Activated naive CD4-positive, alpha-beta T cell treated with anti-CD3 and anti-CD28 coated beads, Interleukin-2, amount 50 U/mL, for 16 hours (primary cell): ENCODE measurements at regions not wholly inside any gene's neighbourhood (a gene's known extent, or its start where the extent isn't known, plus 50 kb on each side); places are given as distances from the start of the nearest gene placed in this dataset.
"Not testable (repeated sequence)": the region's sequence is repeated elsewhere in the genome, so short reads cannot be mapped to it uniquely, and the experiment has no call there.

Experiments used
- DNase-seq: peaks from one replicate; pipeline ENCODE4 v3.0.0-alpha.2; 2020

DNA sequence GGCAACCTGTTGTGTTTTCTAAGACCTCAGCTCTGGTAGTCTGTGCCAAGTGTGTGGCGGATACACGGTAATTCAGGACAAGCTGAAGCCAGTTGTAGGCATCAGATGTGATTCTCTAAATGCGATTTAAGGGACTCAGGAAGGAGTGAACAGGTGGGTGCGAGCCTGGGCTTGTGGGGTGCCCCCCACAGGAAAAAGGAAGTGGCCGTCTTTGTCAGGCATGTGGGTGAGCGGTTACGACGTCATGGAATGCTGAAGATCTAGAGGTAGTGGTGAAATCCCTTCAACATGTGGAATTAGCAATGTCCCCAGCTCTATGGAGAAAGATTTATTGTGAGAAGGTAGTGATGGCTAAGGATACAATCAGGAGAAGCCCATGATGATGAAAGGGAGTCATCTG, 95.1 kb upstream of the EXOC2 start:
- no peak for DNase-seq

DNA sequence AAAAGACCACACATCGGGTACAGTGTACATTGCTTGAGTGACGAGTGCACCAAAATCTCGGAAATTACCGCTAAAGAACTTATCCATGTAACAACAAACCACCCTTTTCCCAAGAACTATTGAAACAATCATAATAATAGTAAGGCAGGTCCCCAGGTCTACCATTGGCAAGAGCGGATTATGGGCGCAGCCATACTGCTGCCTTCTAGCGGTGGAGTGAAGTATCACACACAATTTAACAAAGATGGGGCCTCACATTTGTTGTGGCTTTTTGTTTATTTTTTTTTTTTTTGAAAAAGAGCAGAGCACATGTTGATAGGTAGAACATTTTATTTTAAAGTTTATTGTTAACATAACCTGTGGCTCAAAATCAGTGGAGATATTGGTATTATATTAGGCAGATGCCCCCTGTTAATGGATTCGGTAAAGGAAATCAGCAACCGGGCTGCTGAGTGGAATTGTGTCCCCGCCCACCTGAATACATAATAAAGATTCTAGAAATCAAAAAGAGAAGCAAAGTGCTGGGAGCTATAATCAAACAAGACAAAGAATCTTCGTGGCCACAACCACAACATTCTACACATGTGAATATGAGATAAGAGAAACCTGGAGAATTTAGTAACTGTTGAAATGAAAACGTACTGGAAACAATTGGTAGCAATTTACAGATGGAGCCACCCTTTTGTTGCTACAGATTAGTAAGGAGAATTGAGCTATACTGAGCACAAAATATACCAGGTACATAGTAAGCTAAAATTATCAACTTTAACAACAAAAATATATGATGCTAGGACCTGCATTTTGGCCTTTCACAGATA, 94.2 kb upstream of the EXOC2 start:
- no peak for DNase-seq

DNA sequence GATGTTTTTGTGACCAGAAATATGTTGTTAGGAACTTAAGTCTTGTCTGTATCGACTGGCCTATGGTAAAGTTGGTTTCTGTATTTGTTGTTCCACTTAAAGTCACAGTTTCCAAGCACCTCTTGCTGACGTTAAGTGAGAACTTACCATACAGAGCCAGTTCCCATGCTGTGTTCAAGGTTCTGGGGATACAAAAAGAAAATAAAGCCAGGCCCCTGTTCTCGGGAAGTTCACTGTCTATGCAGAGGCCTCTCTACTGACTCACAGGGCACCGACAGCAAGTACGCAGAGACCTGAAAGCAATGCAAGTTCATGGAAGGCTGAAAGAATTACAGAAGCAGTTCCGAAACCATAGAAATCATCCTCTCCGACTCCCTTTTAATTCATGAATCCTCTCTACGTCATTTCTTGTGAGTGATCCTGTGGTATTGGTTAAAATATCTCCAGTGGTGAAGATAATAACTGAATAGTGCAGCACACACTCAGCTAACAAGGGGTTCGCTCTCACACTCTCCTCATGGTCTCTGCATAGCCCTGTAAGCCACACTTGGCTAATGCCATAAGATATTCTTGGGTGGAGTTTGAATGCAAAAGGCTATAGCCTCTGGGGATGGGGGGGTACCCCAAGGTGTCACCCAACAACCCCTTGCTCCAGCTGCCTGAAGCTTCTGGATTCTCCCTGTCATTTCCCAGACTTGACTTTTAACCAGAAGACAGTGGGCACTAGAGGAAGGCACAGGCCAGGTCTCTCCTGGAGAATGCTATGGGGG, 91.2 kb upstream of the EXOC2 start:
- no peak for DNase-seq

DNA sequence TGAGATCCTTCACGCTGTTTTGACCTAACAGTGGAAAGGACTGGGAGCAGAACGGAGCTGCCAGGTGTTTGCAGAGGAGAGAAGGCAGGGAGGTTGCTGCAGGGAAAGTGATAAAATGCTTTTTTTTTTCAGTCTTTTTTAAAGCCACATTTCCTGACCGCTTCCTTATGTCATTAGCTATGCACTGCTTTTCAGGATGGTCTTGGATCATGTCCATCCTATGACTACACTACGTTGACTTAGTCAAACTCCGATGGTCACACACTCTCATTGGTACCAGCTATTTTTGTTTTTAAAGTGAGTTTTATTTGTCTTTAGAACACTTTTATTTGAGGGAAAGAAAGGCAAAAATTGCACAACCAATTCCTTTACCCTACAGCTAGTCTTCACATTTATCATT, 89.2 kb upstream of the EXOC2 start:
- DNase-seq: no peak

DNA sequence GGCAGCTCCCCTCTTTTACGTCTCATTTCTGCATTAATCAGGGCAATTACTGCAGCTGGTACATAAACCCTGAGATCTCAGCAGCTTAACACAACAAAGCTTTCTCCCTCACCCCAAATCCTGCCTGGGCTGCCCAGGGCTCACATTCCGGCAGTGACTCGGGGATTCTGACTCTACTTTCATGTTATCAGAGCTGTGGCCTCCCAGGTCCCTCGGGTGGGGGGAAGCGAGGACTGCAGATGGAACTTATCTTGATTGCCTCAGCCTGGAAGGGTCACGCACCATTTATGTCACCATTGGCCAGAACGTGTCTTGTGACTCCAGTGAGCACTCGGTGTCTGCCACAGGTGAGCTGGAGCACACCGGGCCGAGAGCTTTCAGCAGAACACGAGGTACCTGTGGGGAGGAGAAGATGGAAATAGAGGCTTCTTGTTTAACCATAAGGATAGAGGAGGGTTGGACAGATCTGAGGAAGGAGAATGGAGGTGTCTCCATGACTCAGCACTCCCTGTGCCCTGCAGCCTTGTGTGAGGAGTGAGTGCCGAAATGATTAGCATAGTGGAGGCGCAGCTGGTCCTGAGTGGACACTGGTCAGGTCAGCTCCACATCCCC, 88.5 kb upstream of the EXOC2 start:
- no peak for DNase-seq

DNA sequence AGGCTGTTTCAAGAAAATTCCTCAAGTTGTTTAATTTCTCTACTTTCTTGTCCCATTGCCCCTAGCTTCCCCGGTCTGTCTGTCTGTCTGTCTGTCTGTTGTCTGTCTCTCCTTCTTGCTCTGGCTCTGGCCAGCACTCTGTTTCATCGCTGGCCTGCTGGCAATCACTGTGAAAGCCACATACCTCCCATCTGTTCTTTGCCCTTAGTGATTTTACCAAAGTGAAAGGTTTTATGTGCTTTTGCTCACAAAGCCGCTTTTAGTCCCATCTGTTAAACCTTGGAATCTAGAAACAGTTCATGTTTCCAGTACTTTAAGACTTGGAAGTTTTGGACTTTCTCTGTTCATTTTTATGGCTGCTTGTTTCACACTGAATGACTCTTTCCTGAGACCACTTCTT, 87.8 kb upstream of the EXOC2 start:
- no peak for DNase-seq

DNA sequence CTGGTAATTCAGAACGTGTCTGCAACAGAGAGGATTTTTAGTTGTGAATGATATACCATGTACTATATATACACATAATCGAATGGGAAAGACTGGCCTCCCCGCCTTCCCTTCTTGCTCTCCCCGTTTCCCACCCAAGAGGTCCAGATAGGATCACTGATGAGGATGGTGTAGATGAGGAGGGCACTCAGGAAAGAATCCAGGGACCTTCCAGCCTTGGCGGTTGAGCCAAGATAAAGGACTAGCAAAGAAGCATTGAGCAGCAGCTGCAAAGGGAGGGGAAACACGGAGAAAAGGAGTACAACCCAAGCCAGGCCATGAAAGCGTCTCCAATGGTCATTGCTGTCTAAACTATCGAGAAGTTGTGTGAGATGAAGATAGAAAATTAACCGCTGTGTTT, 84.0 kb upstream of the EXOC2 start:
- no peak for DNase-seq

DNA sequence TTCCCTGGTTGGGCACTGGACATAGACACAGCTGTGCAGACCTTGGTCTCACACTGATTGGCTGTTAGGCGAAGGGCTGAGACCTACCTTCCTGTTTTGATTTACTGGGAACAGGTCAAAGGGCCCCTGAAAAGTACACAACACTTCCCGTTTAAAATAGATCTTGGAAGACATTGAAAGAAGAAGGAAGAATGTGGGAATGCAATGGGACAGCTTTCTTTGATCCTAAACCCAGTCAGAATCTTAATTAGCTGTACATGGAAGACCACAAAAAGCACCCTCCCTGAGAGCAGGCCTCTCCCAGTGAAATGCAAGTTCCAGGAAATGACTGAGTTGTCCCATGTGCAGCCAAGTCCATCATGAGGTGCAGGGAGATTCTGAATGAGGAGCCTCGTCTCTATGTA, 83.6 kb upstream of the EXOC2 start:
- DNase-seq: no peak

DNA sequence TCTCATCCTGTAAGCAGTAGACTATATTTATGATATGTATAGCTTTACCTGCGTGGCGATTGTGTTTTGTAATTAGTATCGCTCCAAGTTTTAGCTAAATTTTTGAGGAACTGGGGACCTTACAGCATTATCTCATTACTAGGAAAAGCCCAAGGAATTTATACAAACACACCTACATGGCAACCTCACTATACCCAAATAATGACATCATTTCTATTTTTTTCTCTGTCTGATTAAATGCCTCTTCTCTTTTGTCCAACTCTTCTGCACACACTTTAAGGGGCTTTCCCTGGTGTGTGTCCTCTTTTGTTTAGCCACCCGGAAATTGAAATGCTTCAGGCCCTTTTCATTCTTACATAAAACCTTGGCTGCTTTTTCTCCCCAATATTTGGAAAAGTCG, 82.9 kb upstream of the EXOC2 start:
- no peak for DNase-seq

DNA sequence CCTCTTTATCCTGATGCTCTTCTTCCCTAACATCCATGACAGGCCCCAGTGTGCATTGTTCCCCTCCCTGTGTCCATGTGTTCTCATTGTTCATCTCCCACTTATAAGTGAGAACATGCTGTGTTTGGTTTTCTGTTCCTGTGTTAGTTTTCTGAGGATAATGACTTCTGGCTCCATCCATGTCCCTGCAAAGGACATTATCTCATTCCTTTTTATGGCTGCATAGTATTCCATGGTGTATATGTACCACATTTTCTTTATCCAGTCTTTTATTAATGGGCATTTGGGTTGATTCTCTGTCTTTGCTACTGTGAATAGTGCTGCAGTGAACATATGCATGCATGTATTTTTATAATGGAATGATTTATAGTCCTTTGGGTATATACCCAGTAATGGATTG, 78.7 kb upstream of the EXOC2 start:
- DNase-seq: not testable (repeated sequence)

DNA sequence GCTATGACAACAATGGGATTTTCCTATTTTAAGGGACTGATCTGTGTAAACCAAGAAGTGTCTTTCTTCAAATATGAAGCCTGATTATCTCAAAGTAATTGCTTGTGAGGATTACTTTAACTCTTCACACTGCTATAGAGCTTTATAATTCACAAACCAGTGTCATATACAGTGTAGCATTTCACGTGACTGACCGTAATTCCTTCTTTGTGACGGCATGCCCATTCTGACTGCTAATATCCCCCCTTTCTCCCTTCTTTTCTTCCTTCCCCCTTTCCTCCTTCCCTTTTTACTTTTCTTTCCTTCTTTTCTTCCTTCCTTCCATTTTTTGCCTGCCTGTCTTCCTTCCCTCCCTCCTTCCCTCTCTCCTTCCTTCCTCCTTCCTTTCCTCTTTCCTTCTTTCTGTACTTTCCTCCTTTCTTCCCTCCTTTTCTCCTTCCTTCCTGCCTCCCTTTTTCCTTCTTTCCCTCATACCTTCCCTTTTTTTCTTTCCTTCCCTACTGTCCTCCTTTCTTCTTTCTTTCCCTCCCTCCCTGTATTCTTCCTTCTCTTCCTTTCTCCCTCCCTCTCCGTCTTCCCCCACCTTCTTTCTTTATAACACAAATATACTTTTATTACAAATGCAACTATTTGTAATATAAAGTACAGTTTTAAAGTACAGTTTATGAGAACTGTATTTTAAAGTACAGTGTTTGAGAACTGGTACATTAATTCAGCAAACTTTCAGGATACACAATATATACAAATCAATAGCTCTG, 75.0 kb upstream of the EXOC2 start:
- DNase-seq: no peak

DNA sequence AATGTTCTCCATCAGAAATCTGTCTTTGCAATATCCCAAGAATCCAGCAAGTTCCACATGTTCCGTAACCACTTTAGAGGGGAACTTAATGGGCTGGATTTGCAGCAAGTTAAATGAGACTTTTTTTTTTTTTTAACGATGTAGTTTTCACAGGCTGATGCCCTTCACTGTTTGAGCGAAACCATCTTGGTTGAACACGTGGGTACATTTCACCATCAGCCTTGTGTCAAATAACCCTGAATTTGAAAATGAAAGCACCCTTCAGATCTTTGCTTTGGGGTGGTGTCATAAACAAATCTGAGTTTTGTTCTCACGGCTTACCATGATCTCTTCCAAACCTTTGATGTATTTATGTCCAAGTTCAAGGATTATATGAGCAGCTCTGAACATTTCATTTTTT, 73.7 kb upstream of the EXOC2 start:
- no peak for DNase-seq

DNA sequence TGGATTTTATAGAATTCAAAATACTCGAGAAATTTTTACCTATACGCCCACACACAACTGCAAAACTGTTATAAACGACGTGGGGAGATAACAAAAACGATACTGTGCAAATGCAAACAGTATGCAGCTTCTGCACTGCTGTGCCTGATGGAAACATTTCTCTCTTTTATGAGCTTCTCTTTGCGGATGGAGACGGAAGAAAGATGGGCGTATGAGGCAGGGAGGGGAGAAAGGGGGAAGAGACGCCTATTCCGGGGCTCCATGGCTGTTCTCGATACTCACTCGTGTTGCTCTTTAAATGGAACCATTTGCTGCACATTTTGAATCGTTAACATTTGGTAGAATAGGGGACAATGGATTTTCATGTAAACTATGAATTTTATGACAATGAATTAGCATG, 69.1 kb upstream of the EXOC2 start:
- DNase-seq: no peak

DNA sequence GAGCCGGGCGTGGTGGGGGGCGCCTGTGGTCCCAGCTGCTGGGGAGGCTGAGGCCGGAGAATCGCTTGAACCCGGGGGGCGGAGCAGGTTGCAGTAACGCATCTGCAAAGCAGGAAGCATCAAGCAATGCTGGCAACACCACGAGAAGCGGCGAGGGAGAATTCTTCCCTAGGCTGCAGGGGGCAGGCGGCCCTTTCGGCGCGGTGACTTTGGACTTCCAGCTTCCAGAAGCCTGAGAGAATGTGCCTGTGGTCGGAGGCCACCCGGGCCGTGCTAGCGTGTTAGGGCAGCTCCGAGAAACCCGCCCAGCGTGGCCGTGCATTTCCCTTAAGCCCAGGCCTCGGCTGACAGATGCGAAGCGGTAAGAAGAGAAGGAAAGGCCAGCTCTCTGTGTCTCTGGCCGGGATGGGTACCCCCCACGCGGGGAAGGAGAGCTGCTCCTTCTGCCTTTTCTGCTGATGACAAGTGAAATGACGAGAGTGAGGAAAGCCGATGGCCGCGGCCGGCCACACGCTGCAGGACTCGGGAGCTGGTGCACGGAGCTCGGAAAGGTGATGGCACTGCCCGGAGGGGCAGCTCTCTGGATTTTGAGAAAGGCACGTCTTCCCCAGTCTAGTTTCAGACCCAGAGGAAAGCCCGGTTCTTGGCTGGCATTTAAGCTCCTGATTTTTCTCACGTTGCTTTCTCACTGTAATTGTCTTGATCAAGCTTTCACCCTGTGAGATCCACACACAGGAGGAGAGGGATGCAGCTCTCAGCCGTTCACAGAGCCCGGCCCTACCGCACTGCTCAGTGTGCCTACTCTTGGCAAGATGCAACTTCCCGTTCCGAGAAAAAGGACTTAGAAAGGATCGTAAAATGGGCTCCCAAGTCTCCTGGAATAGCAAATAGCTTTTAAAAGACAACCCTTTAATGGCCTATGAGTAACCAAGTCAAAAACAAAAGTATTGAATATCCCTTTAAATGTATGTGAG, 68.3 kb upstream of the EXOC2 start:
- DNase-seq: no peak

DNA sequence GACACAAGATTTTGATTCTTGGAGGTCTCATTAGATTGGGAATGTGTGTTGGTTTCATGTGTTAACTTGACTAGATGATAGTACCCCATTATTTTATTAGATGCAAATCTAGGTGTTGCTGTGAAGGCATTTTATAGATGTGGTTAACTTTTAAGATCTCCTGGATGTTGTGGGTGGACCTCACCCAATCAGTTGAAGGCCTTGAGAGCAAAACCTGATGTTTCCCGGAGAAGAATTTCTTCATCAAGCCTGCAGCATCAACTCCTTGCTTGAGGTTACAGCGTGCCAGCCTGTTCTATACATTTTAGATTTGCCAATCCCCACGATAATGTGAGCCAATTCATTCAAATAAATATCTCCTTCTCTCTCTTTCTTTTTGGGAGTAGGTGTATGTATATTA, 66.8 kb upstream of the EXOC2 start:
- no peak for DNase-seq

DNA sequence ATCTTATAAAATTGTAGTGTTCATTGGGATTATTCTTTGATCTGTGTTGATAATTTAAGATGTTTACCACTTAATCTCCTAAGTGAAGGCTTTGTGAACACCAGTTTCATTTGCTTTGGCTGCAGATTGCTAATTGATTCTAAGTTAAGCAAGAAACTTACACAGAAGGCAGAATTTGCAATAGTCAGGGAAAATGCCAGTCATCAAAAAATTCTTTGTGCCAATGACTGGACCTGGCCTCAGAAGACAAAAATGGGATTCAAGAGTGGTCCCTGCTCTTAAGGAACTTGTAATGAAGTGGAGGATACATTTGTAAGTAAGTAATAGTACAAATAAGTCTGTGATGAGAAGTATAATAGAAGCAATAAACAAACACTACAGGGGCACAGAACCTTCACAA, 63.3 kb upstream of the EXOC2 start:
- DNase-seq: no peak

DNA sequence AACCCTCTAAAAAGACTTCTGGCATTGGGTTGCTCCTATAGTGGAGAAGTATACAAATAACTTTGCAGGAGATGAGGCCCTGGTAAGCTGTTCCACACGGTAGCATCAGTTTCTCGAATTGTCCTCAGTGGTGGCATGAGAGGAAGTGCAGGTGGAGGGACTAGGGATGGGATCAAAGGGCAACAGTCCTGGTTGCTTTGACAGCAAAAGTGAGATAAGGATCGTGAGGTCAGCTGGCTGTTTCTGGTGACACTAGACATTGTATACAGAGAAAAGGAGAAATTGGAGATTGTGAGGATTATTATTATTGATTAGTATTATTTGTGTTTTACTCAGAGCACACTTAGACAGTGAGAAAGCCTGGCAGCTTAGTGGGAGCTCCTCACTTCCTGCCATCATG, 61.3 kb upstream of the EXOC2 start:
- DNase-seq: no peak

DNA sequence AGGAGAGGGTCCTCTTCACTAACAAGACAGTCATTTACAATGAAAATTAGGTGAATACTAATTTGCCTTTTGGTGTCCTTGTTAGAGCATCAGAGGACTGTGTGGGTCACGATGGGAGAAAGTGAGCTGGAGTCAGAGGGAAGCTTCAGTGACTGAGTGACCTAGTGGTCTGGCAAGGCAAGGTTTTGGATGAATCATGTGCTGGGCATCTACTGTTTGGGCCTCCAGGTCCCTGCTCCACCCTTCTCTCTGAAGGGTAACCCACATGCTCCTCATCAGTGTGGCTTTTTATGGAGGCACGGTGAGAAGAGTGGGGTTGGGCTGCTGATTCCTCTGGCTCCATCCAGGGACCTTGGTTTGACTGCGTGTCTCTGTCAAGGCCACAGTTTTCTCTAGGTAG, 60.5 kb upstream of the EXOC2 start:
- no peak for DNase-seq

DNA sequence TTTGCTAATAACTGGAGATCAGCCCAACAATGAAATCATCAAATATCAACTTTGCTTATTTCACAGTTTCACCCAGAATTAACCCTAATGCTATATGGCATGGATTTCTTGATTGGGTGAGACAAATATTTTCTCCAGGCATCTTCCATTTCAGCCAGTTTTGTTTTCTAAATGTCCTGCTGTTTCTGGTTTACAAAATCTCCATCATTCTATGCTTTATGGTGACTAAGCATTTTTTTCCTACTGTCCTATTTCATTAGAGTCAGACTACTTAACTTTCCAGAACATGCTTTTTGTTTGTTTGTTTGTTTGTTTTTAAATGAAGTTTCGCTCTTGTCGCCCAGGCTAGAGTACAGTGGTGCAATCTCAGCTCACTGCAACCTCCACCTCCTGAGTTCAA, 59.5 kb upstream of the EXOC2 start:
- DNase-seq: no peak

DNA sequence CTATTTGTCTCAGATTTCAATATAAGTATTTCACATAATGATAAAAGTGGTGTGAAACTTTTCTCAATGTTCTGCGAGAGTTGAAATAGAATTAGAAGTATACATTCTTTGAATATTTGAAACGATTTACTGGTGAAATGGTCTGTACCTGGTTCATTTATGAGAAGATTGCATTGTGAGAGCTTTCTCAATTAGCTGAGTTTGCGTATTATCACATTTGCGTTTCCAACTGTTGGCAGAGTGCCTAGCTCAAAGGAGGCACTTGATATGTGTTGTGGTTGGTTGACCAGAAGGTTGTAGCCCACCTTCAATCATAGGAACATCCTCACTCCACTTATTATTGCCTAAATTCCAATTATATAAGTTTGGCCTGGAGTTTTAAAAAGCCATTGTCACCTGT, 58.8 kb upstream of the EXOC2 start:
- no peak for DNase-seq

DNA sequence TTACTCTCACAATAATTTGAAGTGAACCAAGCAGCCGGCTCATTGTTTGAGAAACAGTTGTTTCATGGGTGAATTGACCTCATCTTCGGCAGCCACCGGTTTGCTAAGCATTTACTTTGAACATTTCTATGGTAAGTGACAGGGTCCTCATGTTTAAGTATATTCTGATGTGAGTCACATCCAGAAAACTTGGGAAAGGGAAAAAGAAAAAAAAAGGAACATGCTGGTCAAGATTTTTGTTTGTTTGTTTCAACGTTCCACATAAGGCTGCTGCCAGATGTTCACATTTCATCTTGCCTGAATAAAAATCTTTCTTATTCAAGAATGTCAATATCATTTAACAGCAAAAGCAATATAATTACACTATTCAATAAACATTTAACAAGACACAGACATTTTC, 55.0 kb upstream of the EXOC2 start:
- DNase-seq: no peak

DNA sequence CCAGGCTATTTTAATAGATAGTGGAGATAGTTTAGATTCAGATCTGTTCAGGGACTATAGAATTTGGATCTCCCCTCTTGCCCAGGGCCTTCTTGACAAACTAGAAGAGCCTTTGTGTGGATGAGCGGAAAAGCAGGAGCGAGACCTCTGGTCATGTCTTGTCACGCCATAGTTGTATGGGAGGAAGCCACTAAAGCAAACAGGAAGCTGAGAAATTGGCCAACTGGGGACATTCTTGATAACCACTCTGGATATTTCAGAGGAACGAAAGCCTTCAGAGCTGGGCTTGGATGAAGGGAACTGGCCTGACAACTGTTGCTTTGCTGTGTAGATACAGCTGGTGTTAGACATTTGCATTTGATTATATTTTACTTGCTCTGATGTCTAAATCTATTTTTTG, 54.1 kb upstream of the EXOC2 start:
- no peak for DNase-seq
